Breast epithelium (tissue), 4 donors: ENCODE measurements at regions not wholly inside any gene's neighbourhood (a gene's known extent, or its start where the extent isn't known, plus 50 kb on each side); places are given as distances from the start of the nearest gene placed in this dataset.
"Not testable (repeated sequence)": the region's sequence is repeated elsewhere in the genome, so short reads cannot be mapped to it uniquely, and the experiment has no call there.

ENCODE experiments used
- DNase-seq, 2 donors: peaks; one replicate each; pipeline ENCODE4 v3.0.0-alpha.2; 2019; ENCODE audit warnings: low spot score in 2 of 2
- H3K27ac ChIP-seq, 2 donors: fragments of 200-600 bp; sonication (generic) in 1 of 2; one replicate each; pipeline ENCODE4 v1.5.1; 2016 to 2019; ENCODE audit warnings: mild to moderate bottlenecking in 1 of 2
- H3K27me3 ChIP-seq, 2 donors: fragments of 200-600 bp; sonication (generic) in 1 of 2; one replicate each; pipeline versions ENCODE4 v1.5.1 to v1.6.0; 2017 to 2019; ENCODE audit warnings: control low read depth in 1 of 2, mild to moderate bottlenecking in 1 of 2
- H3K36me3 ChIP-seq: fragments of 200-600 bp; one replicate; pipeline ENCODE4 v1.5.1; 2019
- H3K4me1 ChIP-seq, 2 donors: fragments of 200-600 bp; sonication (generic); one replicate each; pipeline ENCODE4 v1.5.1; 2016 to 2019; ENCODE audit warnings: control low read depth in 1 of 2
- H3K4me3 ChIP-seq, 3 donors: fragments of 200-600 bp; sonication (generic); 1 replicate in 2 of 3; 2 replicates in 1 of 3; pipeline ENCODE4 v1.5.1; 2016 to 2019; ENCODE audit warnings: mild to moderate bottlenecking in 3 of 3, moderate library complexity in 2 of 3
- H3K9me3 ChIP-seq, 2 donors: fragments of 200-600 bp; sonication (generic) in 1 of 2; one replicate each; pipeline ENCODE4 v1.5.1; 2016 to 2019; ENCODE audit warnings: control low read depth in 1 of 2
- CTCF ChIP-seq, 3 donors: fragments of 450-650 bp; IDR thresholded peaks; one replicate each; pipeline ENCODE4 v1.5.1; 2016 to 2017; ENCODE audit warnings: antibody characterized with exemption in 3 of 3, mild to moderate bottlenecking in 3 of 3, moderate library complexity in 3 of 3
- POLR2A ChIP-seq: fragments of 450-650 bp; IDR thresholded peaks from one replicate; pipeline ENCODE4 v1.6.1; 2016; ENCODE audit warnings: antibody characterized with exemption, mild to moderate bottlenecking, moderate library complexity
- POLR2AphosphoS5 ChIP-seq, 3 donors: sonication (generic); formaldehyde crosslinking; IDR thresholded peaks; one replicate each; pipeline ENCODE4 v1.6.1; 2017; ENCODE audit warnings: antibody characterized with exemption in 3 of 3
- intact Hi-C: fragments of 100-400 bp; cut with DNase I; formaldehyde crosslinking; loops from one replicate; pipeline ENCODE4 v1.15.1; 2023; ENCODE audit warnings: low total_unique reads

- TF ChIP-seq CTCF (IDR thresholded peaks at IDR 0.05) (no peak), POLR2AphosphoS5 (IDR thresholded peaks at IDR 0.05) (no peak), POLR2A (no peak)
- Histone ChIP-seq H3K9me3 (no peaks in the 10 kb centered on the region), H3K36me3 (no peaks in the 10 kb centered on the region), H3K27me3 (no peaks in the 10 kb centered on the region), H3K4me3 (peak overlapping the region; percentile 29 to 61 (median 37)), H3K4me1 (no peaks in the 10 kb centered on the region), H3K27ac (no peak overlapping the region)
- DNase-seq = no peak
- intact Hi-C loops = no loop called here
Measured at GRCh38 chr5:130836729-130837649, 328.1 kb downstream of the HINT1 start.

- H3K4me3 ChIP-seq, H3K27me3 ChIP-seq, intact Hi-C loops, H3K9me3 ChIP-seq, H3K27ac ChIP-seq, DNase-seq, H3K36me3 ChIP-seq, H3K4me1 ChIP-seq: not testable (repeated sequence)
Measured at GRCh38 chr5:130817598-130818384, 347.3 kb downstream of the HINT1 start.

- Histone ChIP-seq H3K4me3 (no peak overlapping the region), H3K27me3 (no peaks in the 10 kb centered on the region), H3K4me1 (no peaks in the 10 kb centered on the region), H3K36me3 (no peaks in the 10 kb centered on the region), H3K9me3 (no peaks in the 10 kb centered on the region), H3K27ac (no peak overlapping the region)
- intact Hi-C loops = no loop called here
- TF ChIP-seq POLR2AphosphoS5 (IDR thresholded peaks at IDR 0.05) (no peak), POLR2A (no peak), CTCF (IDR thresholded peaks at IDR 0.05) (no peak)
- no peak for DNase-seq
Measured at GRCh38 chr5:130815246-130815645, 349.8 kb downstream of the HINT1 start.

- Histone ChIP-seq H3K4me3 (no peak overlapping the region), H3K4me1 (no peaks in the 10 kb centered on the region), H3K36me3 (no peaks in the 10 kb centered on the region), H3K27me3 (no peaks in the 10 kb centered on the region), H3K9me3 (peaks cover 0 to 3% of the 10 kb centered on the region in 2 donors), H3K27ac (no peak overlapping the region)
- DNase-seq = no peak
- intact Hi-C loops = no loop called here
- TF ChIP-seq CTCF (IDR thresholded peaks at IDR 0.05) = no peak
- TF ChIP-seq POLR2AphosphoS5 (IDR thresholded peaks at IDR 0.05) = no peak
- no peak for TF ChIP-seq POLR2A
Measured at GRCh38 chr5:130808691-130809090, 356.4 kb downstream of the HINT1 start.

- H3K4me1 ChIP-seq = no peaks in the 10 kb centered on the region
- no peaks in the 10 kb centered on the region for H3K36me3 ChIP-seq
- no peaks in the 10 kb centered on the region for H3K27me3 ChIP-seq
- H3K4me3 ChIP-seq = no peak overlapping the region
- intact Hi-C loops = no loop called here
- H3K9me3 ChIP-seq = peaks cover 0 to 3% of the 10 kb centered on the region in 2 donors
- TF ChIP-seq POLR2AphosphoS5 (IDR thresholded peaks at IDR 0.05) (no peak), CTCF (IDR thresholded peaks at IDR 0.05) (no peak), POLR2A (no peak)
- no peak for DNase-seq
- H3K27ac ChIP-seq = no peak overlapping the region
Measured at GRCh38 chr5:130805648-130806047, 359.4 kb downstream of the HINT1 start.
